ENCODE measurements at regions not wholly inside any gene's neighbourhood (a gene's known extent, or its start where the extent isn't known, plus 50 kb on each side); places are given as distances from the start of the nearest gene placed in this dataset.

DNA sequence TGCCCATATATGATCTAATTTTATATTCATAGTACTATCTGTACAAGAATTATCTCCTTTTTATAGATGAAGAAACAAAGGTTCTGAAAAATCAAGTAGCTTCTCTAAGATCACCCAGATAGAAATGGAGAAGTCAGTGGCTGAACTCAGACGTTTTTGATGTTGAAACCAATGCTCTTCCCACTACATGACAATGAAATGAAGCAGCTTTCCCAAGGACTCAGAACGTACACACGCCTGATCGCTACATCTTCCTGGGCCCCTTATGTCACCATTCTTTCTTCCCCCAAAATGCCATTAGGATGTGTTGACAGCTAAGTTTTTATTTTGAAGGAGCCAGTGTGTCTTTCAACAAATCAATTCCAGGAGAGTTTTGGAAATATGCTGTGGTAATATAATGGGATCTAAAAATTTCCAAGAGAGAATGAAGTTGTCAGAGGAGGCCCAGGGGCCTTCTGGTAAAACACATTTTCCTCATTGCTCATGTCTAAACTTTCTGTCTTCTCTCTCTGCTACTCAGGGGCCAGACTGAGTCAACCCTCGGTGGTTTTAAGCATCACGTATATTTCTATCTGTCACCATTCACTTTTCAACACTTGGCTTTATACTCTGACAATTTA lies 98.1 kb upstream of the COL21A1 start:
- TF ChIP-seq CBX8 (IDR thresholded peaks at IDR 0.05; ENCODE audit: borderline replicate concordance, low read depth, low read length) = no peak
- TF ChIP-seq KDM1A (IDR thresholded peaks at IDR 0.05; ENCODE audit: borderline replicate concordance, low read length) = no peak
- TF ChIP-seq SP1 (IDR thresholded peaks at IDR 0.05; ENCODE audit: low read depth, low read length) = no peak
